GM19239 (cell line): ENCODE measurements at regions not wholly inside any gene's neighbourhood (a gene's known extent, or its start where the extent isn't known, plus 50 kb on each side); places are given as distances from the start of the nearest gene placed in this dataset.
A peak's percentile ranks its signal among the peaks of the same experiment; 100 is the strongest.
"Not testable (repeated sequence)": the region's sequence is repeated elsewhere in the genome, so short reads cannot be mapped to it uniquely, and the experiment has no call there.

Experiments
- DNase-seq: peaks from one replicate; pipeline ENCODE4 v3.0.0; 2011; ENCODE audit warnings: low spot score; ENCODE audit not compliant: insufficient read length
- FAIRE-seq: peaks from 2 replicates; lab custom pipeline; 2011; peaks lifted over from hg19 to GRCh38; lab: Jason Lieb, UNC

- not testable (repeated sequence) for FAIRE-seq, DNase-seq
These were observed 79.8 kb downstream of the LGALS9B start for GRCh38 chr17:20387549-20387948.

GRCh38 chr17:20381358-20382300 is 85.7 kb downstream of the LGALS9B start:
- FAIRE-seq: not testable (repeated sequence)

GRCh38 chr17:20380625-20381024 is 86.7 kb downstream of the LGALS9B start:
- not testable (repeated sequence) for FAIRE-seq, DNase-seq

More at GRCh38 chr17:20381358-20382300, 85.7 kb downstream of the LGALS9B start:
- DNase-seq: peak; percentile 1

GRCh38 chr17:20379251-20379650 is 88.1 kb downstream of the LGALS9B start:
- DNase-seq, FAIRE-seq: not testable (repeated sequence)

- not testable (repeated sequence) for FAIRE-seq, DNase-seq
These were observed 90.7 kb downstream of the LGALS9B start for GRCh38 chr17:20376642-20377041.

GRCh38 chr17:20375745-20376144 is 91.6 kb downstream of the LGALS9B start:
- not testable (repeated sequence) for DNase-seq, FAIRE-seq
